ENCODE measurements at regions not wholly inside any gene's neighbourhood (a gene's known extent, or its start where the extent isn't known, plus 50 kb on each side); places are given as distances from the start of the nearest gene placed in this dataset.

GRCh38 chr12:33323823-33324222, 115.8 kb downstream of the SYT10 start:
- DNase-seq (ENCODE audit: insufficient read length, low spot score) (no peak), FAIRE-seq (no peak)

- no peak for DNase-seq (ENCODE audit: insufficient read length, low spot score)
- no peak for FAIRE-seq
Measured at GRCh38 chr12:33322519-33322918, 117.1 kb downstream of the SYT10 start.

GRCh38 chr12:33317746-33318145, 121.9 kb downstream of the SYT10 start:
- DNase-seq (ENCODE audit: insufficient read length, low spot score) (no peak), FAIRE-seq (no peak)

GRCh38 chr12:33314223-33314622, 125.4 kb downstream of the SYT10 start:
- no peak for FAIRE-seq
- DNase-seq (ENCODE audit: insufficient read length, low spot score), result no peak

- FAIRE-seq, result no peak
- DNase-seq (ENCODE audit: insufficient read length, low spot score), result no peak
Measured at GRCh38 chr12:33313476-33313875, 126.1 kb downstream of the SYT10 start.

GRCh38 chr12:33310471-33310870, 129.1 kb downstream of the SYT10 start:
- FAIRE-seq (no peak), DNase-seq (ENCODE audit: insufficient read length, low spot score) (no peak)

- FAIRE-seq (no peak), DNase-seq (ENCODE audit: insufficient read length, low spot score) (no peak)
Measured at GRCh38 chr12:33304176-33304575, 135.4 kb downstream of the SYT10 start.

- DNase-seq (ENCODE audit: insufficient read length, low spot score) (no peak), FAIRE-seq (no peak)
Measured at GRCh38 chr12:33296529-33296928, 143.1 kb downstream of the SYT10 start.

- FAIRE-seq (no peak), DNase-seq (ENCODE audit: insufficient read length, low spot score) (no peak)
Measured at GRCh38 chr12:33290703-33291102, 148.9 kb downstream of the SYT10 start.

GRCh38 chr12:33283054-33283453, 156.6 kb downstream of the SYT10 start:
- DNase-seq (ENCODE audit: insufficient read length, low spot score), result no peak
- no peak for FAIRE-seq

- DNase-seq (ENCODE audit: insufficient read length, low spot score), result no peak
- no peak for FAIRE-seq
Measured at GRCh38 chr12:33277376-33277775, 162.2 kb downstream of the SYT10 start.

- DNase-seq (ENCODE audit: insufficient read length, low spot score) (no peak), FAIRE-seq (no peak)
Measured at GRCh38 chr12:33267641-33268040, 172.0 kb downstream of the SYT10 start.

- FAIRE-seq, result no peak
Measured at GRCh38 chr12:33265900-33266299, 173.7 kb downstream of the SYT10 start.

GRCh38 chr12:33265033-33265731, 174.4 kb downstream of the SYT10 start:
- FAIRE-seq, result no peak
- DNase-seq (ENCODE audit: insufficient read length, low spot score), result no peak

More at GRCh38 chr12:33265900-33266299, 173.7 kb downstream of the SYT10 start:
- DNase-seq (ENCODE audit: insufficient read length, low spot score), result no peak

GRCh38 chr12:33253178-33253577, 186.4 kb downstream of the SYT10 start:
- DNase-seq (ENCODE audit: insufficient read length, low spot score), result no peak
- FAIRE-seq, result no peak

GRCh38 chr12:33251548-33251947, 188.1 kb downstream of the SYT10 start:
- no peak for FAIRE-seq

GRCh38 chr12:33248364-33248763, 191.3 kb downstream of the SYT10 start:
- DNase-seq (ENCODE audit: insufficient read length, low spot score), result no peak

More at GRCh38 chr12:33251548-33251947, 188.1 kb downstream of the SYT10 start:
- no peak for DNase-seq (ENCODE audit: insufficient read length, low spot score)

GRCh38 chr12:33247625-33248024, 192.0 kb downstream of the SYT10 start:
- DNase-seq (ENCODE audit: insufficient read length, low spot score) (no peak), FAIRE-seq (no peak)

More at GRCh38 chr12:33248364-33248763, 191.3 kb downstream of the SYT10 start:
- FAIRE-seq, result peak; percentile 20

- FAIRE-seq, result no peak
- no peak for DNase-seq (ENCODE audit: insufficient read length, low spot score)
Measured at GRCh38 chr12:33245434-33245833, 194.2 kb downstream of the SYT10 start.

- DNase-seq (ENCODE audit: insufficient read length, low spot score) (no peak), FAIRE-seq (no peak)
Measured at GRCh38 chr12:33226671-33227070, 212.9 kb downstream of the SYT10 start.

- FAIRE-seq (no peak), DNase-seq (ENCODE audit: insufficient read length, low spot score) (no peak)
Measured at GRCh38 chr12:33223956-33224355, 215.7 kb downstream of the SYT10 start.

GRCh38 chr12:33222357-33222756, 217.3 kb downstream of the SYT10 start:
- FAIRE-seq (no peak), DNase-seq (ENCODE audit: insufficient read length, low spot score) (no peak)

GRCh38 chr12:33205981-33206380, 233.6 kb downstream of the SYT10 start:
- no peak for FAIRE-seq
- DNase-seq (ENCODE audit: insufficient read length, low spot score), result no peak
